Ishikawa (cell line): ENCODE measurements at regions not wholly inside any gene's neighbourhood (a gene's known extent, or its start where the extent isn't known, plus 50 kb on each side); places are given as distances from the start of the nearest gene placed in this dataset.

Source experiments
- CEBPB ChIP-seq: IDR thresholded peaks from 2 replicates; pipeline ENCODE4 v1.6.1; 2012
- CREB1 ChIP-seq: IDR thresholded peaks from 2 replicates; pipeline ENCODE4 v1.6.1; 2012; ENCODE audit warnings: low read depth
- EGR1 ChIP-seq: IDR thresholded peaks from 2 replicates; pipeline ENCODE4 v1.6.1; 2012
- EP300 ChIP-seq: IDR thresholded peaks from 2 replicates; pipeline ENCODE4 v1.6.1; 2012; ENCODE audit warnings: borderline replicate concordance
- FOXM1 ChIP-seq: IDR thresholded peaks from 2 replicates; pipeline ENCODE4 v1.6.1; 2012; ENCODE audit warnings: low read depth, borderline replicate concordance
- NFIC ChIP-seq: IDR thresholded peaks from 2 replicates; pipeline ENCODE4 v1.6.1; 2012
- RAD21 ChIP-seq: IDR thresholded peaks from 2 replicates; pipeline ENCODE4 v1.6.1; 2012; ENCODE audit warnings: low read depth
- TAF1 ChIP-seq: IDR thresholded peaks from 2 replicates; pipeline ENCODE4 v1.6.1; 2012; ENCODE audit warnings: low read depth, mild to moderate bottlenecking
- TCF12 ChIP-seq: IDR thresholded peaks from 2 replicates; pipeline ENCODE4 v1.6.1; 2012; ENCODE audit warnings: low read depth
- TEAD4 ChIP-seq: IDR thresholded peaks from 2 replicates; pipeline ENCODE4 v1.6.1; 2012
- YY1 ChIP-seq: IDR thresholded peaks from 2 replicates; pipeline ENCODE4 v1.6.1; 2012; ENCODE audit warnings: low read depth
- ZBTB7A ChIP-seq: IDR thresholded peaks from 2 replicates; pipeline ENCODE4 v1.6.1; 2012; ENCODE audit warnings: low read depth
- TF ChIP-seq, protein P1 (sequence below): IDR thresholded peaks from 2 replicates; pipeline ENCODE4 v1.6.1; 2012
- TF ChIP-seq, protein P2 (sequence below): IDR thresholded peaks from 2 replicates; pipeline ENCODE4 v1.6.1; 2012
- TF ChIP-seq, protein P3 (sequence below): IDR thresholded peaks from 2 replicates; pipeline ENCODE4 v1.6.1; 2012; ENCODE audit warnings: low read depth, mild to moderate bottlenecking

DNA sequence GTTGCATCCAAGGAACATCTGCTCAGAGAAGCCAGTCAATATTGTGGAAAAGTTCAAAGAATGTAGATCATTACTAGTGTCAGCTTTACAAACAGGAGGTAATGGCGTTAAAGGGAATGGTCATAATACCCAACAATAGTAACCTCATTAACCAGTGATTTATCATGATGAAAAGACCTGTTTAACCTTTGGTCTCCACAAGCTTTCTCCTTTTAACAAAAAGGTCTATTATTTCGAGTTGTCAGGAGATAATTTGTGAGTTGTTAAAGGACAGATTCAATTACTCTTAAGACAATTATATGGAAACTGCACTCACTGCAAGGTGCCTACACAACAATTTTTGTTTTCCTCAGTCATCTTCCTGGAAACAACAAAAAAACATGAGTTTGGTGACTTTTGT, 73.8 kb upstream of the HTATIP2 start:
- TF ChIP-seq YY1 = no peak
- TF ChIP-seq NFIC = no peak
- TF ChIP-seq EGR1 = no peak
- TF ChIP-seq CREB1 = no peak
- TF ChIP-seq, protein P1, sequence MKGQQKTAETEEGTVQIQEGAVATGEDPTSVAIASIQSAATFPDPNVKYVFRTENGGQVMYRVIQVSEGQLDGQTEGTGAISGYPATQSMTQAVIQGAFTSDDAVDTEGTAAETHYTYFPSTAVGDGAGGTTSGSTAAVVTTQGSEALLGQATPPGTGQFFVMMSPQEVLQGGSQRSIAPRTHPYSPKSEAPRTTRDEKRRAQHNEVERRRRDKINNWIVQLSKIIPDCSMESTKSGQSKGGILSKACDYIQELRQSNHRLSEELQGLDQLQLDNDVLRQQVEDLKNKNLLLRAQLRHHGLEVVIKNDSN = no peak
- no peak for TF ChIP-seq RAD21
- no peak for TF ChIP-seq EP300

DNA sequence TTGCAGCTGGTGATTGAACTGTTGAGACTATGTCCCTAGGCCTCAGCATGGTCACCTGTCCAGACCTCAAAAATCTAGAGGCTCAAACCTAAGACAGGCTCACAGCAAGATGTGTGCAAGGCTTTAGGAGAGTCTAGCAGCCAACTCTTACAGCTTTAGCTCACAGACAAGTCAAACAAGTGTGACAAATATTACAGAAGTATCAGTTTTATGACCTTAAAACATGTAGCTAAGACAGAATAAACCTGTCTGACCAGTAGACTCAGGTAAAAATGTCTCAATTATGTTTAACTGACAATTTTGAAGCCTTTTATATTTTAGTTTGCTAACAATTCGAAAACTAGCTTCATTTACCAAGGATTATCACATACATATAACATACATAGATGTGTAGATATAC, 80.0 kb upstream of the HTATIP2 start:
- TF ChIP-seq RAD21 (no peak), EP300 (no peak), NFIC (no peak), ZBTB7A (no peak), EGR1 (no peak)
- TF ChIP-seq, protein P2, sequence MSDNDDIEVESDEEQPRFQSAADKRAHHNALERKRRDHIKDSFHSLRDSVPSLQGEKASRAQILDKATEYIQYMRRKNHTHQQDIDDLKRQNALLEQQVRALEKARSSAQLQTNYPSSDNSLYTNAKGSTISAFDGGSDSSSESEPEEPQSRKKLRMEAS = no peak

DNA sequence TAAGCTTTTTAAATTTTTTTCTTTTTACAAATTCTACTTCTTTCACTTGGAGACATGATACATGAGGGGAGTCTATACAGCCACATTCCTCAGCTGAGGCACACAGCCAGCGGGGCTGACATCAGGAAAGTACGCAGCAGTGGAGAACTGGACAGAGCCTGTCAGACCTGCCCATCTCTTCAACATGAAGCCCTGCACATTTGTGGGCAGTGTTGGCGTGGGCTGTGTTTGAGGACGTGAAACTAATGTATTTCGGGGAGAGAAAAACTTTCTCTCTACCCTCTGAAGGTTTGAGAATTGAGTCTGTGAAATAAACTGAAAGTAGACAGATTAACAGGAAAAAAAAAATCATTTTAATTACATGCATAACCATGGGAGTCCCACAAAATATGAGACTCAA, 84.8 kb upstream of the HTATIP2 start:
- TF ChIP-seq, protein P1 = no peak
- TF ChIP-seq CREB1 (no peak), NFIC (no peak), ZBTB7A (no peak)

DNA sequence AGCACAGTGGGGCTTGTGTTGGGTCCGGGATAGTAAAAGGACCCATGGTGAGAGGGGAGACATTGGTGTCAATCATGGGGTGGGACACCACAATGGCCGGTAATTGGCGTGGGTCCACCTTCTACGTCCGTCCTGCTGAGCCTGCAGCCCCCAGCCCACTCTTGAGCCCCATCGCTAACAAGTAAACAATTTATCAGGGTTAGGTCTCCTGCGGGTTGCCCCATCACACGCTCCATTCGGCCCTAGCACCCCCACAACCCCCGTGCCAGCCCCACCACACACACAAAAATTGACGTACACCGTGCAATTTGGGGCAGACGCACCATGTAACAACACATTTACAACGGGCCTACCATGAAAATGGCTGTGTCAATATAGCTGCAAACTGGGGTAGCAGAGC, 86.5 kb upstream of the HTATIP2 start:
- no peak for TF ChIP-seq CREB1
- no peak for TF ChIP-seq ZBTB7A
- no peak for TF ChIP-seq TEAD4
- TF ChIP-seq RAD21 = no peak
- TF ChIP-seq CEBPB = no peak
- TF ChIP-seq, protein P2 = no peak

DNA sequence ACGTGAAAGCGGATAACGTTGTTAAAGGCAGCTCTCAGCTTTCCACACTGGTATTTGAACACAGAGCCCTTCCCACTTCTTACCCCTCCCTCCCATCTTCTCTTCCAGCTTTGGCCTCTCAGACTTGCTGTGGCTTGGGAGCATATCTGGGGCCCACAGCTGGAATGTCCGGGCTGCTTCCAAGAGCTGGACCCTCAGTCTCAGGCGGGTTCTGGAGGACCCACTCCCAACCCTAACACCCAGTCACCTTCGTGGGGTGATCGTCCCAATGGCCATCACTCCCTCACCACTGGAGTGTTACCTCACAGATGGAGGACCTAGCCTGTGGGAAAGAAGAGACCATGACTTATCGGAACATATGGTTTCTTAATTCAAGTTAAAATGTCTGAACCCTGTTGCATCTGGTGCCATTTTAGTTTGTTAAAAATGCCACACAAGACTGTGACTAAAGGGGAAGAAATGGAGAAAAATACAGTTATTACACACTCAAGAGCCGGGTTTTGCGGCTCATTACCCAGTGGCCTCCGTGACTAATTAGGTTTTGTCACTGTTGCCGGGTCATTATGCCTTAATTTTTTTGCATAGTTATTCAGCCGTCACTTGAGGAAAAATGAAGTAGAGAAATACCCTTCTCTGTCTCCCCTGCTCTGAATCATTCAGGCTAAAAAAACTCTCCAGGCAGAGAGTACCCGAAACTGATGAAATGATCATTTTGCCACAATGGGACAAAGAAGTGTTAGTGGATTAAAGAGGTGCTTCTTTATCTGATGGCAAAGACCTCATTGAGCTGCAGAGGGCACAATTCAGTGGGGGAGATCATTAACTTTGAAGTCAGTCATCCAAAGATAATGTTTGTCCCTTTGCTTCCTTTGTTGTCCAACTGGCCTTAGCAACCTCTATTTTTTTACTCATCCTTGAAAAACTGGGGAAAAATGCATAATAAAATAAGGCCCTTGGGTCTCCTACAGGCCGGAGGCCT, 87.2 kb upstream of the HTATIP2 start:
- TF ChIP-seq RAD21 = no peak
- TF ChIP-seq NFIC = no peak
- TF ChIP-seq TCF12 = no peak
- no peak for TF ChIP-seq TEAD4
- TF ChIP-seq, protein P2 = no peak
- TF ChIP-seq, protein P3, sequence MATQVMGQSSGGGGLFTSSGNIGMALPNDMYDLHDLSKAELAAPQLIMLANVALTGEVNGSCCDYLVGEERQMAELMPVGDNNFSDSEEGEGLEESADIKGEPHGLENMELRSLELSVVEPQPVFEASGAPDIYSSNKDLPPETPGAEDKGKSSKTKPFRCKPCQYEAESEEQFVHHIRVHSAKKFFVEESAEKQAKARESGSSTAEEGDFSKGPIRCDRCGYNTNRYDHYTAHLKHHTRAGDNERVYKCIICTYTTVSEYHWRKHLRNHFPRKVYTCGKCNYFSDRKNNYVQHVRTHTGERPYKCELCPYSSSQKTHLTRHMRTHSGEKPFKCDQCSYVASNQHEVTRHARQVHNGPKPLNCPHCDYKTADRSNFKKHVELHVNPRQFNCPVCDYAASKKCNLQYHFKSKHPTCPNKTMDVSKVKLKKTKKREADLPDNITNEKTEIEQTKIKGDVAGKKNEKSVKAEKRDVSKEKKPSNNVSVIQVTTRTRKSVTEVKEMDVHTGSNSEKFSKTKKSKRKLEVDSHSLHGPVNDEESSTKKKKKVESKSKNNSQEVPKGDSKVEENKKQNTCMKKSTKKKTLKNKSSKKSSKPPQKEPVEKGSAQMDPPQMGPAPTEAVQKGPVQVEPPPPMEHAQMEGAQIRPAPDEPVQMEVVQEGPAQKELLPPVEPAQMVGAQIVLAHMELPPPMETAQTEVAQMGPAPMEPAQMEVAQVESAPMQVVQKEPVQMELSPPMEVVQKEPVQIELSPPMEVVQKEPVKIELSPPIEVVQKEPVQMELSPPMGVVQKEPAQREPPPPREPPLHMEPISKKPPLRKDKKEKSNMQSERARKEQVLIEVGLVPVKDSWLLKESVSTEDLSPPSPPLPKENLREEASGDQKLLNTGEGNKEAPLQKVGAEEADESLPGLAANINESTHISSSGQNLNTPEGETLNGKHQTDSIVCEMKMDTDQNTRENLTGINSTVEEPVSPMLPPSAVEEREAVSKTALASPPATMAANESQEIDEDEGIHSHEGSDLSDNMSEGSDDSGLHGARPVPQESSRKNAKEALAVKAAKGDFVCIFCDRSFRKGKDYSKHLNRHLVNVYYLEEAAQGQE = no peak
- no peak for TF ChIP-seq YY1
- TF ChIP-seq ZBTB7A = no peak
- no peak for TF ChIP-seq CEBPB
- TF ChIP-seq TAF1 = no peak
- TF ChIP-seq FOXM1 = no peak
- no peak for TF ChIP-seq CREB1
- TF ChIP-seq, protein P1 = no peak
- TF ChIP-seq EGR1 = no peak
- no peak for TF ChIP-seq EP300

DNA sequence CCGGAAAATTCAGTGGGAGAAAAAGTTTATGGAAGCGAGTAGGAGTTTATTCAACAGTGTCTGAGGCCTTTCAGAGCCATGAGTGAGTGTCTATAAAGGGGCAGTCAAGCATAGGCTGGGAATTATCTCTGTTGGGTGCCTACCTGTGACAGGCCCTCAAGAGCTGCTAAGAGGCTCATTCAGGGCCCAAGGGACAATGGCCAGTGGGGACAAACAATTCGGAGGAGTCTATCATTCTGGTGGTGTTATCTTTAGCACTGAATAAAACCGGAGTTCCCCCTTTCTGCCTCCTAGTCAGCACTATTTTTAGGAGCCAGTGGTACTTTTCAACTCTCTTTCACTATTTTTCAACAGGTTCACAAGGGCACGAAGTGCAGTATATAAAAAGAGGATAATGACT, 89.5 kb upstream of the HTATIP2 start:
- TF ChIP-seq EGR1 = no peak
- TF ChIP-seq CREB1 = no peak
- no peak for TF ChIP-seq ZBTB7A
- no peak for TF ChIP-seq TCF12

DNA sequence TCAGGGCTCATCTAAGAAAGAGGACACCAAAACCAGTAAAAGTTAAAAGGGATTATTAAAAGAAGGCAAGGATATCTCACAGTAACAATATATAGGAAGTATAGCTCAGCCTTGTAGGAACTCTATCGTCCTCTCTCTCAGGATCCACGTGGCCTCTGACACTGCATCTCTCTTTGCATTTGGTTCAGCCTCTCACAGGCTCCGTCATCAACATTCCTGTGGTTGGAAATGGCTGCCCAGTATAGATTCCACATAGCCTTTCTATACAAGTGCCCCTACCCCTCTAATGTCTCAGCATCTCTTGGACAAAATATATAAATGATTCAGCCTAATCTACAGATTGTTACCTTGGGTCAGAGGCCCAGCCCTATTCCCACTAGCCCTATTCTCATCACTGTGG, 101.3 kb upstream of the DBX1 start:
- TF ChIP-seq EP300 (no peak), NFIC (no peak), CEBPB (no peak), TCF12 (no peak), TEAD4 (no peak), EGR1 (no peak), CREB1 (no peak), YY1 (no peak), FOXM1 (no peak), TAF1 (no peak), ZBTB7A (no peak), RAD21 (no peak)
- TF ChIP-seq, protein P2 = no peak
- TF ChIP-seq, protein P3 = no peak
- TF ChIP-seq, protein P1 = no peak
